ENCODE measurements at regions not wholly inside any gene's neighbourhood (a gene's known extent, or its start where the extent isn't known, plus 50 kb on each side); places are given as distances from the start of the nearest gene placed in this dataset.

- Histone ChIP-seq H3K4me1 (ENCODE audit: control insufficient read depth, low read length) (no peaks in the 10 kb centered on the region), H3K9me2 (replicated peaks; ENCODE audit: control insufficient read depth, low read length) (no peaks in the 10 kb centered on the region), H3K36me3 (ENCODE audit: control insufficient read depth, low read length) (no peaks in the 10 kb centered on the region), H3K79me2 (ENCODE audit: control insufficient read depth, low read length) (no peaks in the 10 kb centered on the region), H3K27ac (ENCODE audit: low read depth, low read length) (no peak overlapping the region), H3K9me3 (ENCODE audit: control insufficient read depth, insufficient read depth, low read length) (no peaks in the 10 kb centered on the region), H3K27me3 (ENCODE audit: control insufficient read depth, low read length) (no peaks in the 10 kb centered on the region), H4K20me1 (ENCODE audit: control insufficient read depth, insufficient read depth, low read depth, low read length) (no peaks in the 10 kb centered on the region), H3K4me2 (ENCODE audit: low read length) (no peak overlapping the region), H3K4me3 (ENCODE audit: low read length) (no peak overlapping the region), H3F3A (ENCODE audit: control insufficient read depth, insufficient read depth) (no peaks in the 10 kb centered on the region)
- TF ChIP-seq CTCF (IDR thresholded peaks at IDR 0.05; ENCODE audit: low read depth, low read length, poor library complexity, severe bottlenecking) = no peak
- TF ChIP-seq EZH2phosphoT487 (IDR thresholded peaks at IDR 0.05; ENCODE audit: borderline replicate concordance, low read length) = no peak
These were observed 836.0 kb downstream of the JRKL start for GRCh38 chr11:97225794-97226193.

GRCh38 chr11:97229936-97230335 is 840.1 kb downstream of the JRKL start:
- no peaks in the 10 kb centered on the region for H3K9me3 ChIP-seq (ENCODE audit: control insufficient read depth, insufficient read depth, low read length)
- H3K36me3 ChIP-seq (ENCODE audit: control insufficient read depth, low read length) = no peaks in the 10 kb centered on the region
- no peaks in the 10 kb centered on the region for H4K20me1 ChIP-seq (ENCODE audit: control insufficient read depth, insufficient read depth, low read depth, low read length)
- no peak for TF ChIP-seq CTCF (IDR thresholded peaks at IDR 0.05; ENCODE audit: low read depth, low read length, poor library complexity, severe bottlenecking)
- no peak for TF ChIP-seq EZH2phosphoT487 (IDR thresholded peaks at IDR 0.05; ENCODE audit: borderline replicate concordance, low read length)
- H3K27ac ChIP-seq (ENCODE audit: low read depth, low read length) = no peak overlapping the region
- no peaks in the 10 kb centered on the region for H3K9me2 ChIP-seq (replicated peaks; ENCODE audit: control insufficient read depth, low read length)
- no peaks in the 10 kb centered on the region for H3K79me2 ChIP-seq (ENCODE audit: control insufficient read depth, low read length)
- H3K4me1 ChIP-seq (ENCODE audit: control insufficient read depth, low read length) = no peaks in the 10 kb centered on the region
- H3F3A ChIP-seq (ENCODE audit: control insufficient read depth, insufficient read depth) = no peaks in the 10 kb centered on the region
- H3K27me3 ChIP-seq (ENCODE audit: control insufficient read depth, low read length) = no peaks in the 10 kb centered on the region
- H3K4me3 ChIP-seq (ENCODE audit: low read length) = no peak overlapping the region
- H3K4me2 ChIP-seq (ENCODE audit: low read length) = no peak overlapping the region

GRCh38 chr11:97231231-97231630 is 841.4 kb downstream of the JRKL start:
- H3K9me3 ChIP-seq (ENCODE audit: control insufficient read depth, insufficient read depth, low read length) = no peaks in the 10 kb centered on the region
- no peak overlapping the region for H3K4me3 ChIP-seq (ENCODE audit: low read length)
- H3K27me3 ChIP-seq (ENCODE audit: control insufficient read depth, low read length) = no peaks in the 10 kb centered on the region
- TF ChIP-seq CTCF (IDR thresholded peaks at IDR 0.05; ENCODE audit: low read depth, low read length, poor library complexity, severe bottlenecking) = no peak
- TF ChIP-seq EZH2phosphoT487 (IDR thresholded peaks at IDR 0.05; ENCODE audit: borderline replicate concordance, low read length) = no peak
- no peak overlapping the region for H3K27ac ChIP-seq (ENCODE audit: low read depth, low read length)
- no peaks in the 10 kb centered on the region for H3K9me2 ChIP-seq (replicated peaks; ENCODE audit: control insufficient read depth, low read length)
- no peak overlapping the region for H3K4me2 ChIP-seq (ENCODE audit: low read length)
- H3K36me3 ChIP-seq (ENCODE audit: control insufficient read depth, low read length) = no peaks in the 10 kb centered on the region
- no peaks in the 10 kb centered on the region for H3K79me2 ChIP-seq (ENCODE audit: control insufficient read depth, low read length)
- H3F3A ChIP-seq (ENCODE audit: control insufficient read depth, insufficient read depth) = no peaks in the 10 kb centered on the region
- H4K20me1 ChIP-seq (ENCODE audit: control insufficient read depth, insufficient read depth, low read depth, low read length) = no peaks in the 10 kb centered on the region
- no peaks in the 10 kb centered on the region for H3K4me1 ChIP-seq (ENCODE audit: control insufficient read depth, low read length)

GRCh38 chr11:97234016-97234415 is 844.2 kb downstream of the JRKL start:
- Histone ChIP-seq H3K79me2 (ENCODE audit: control insufficient read depth, low read length) (no peaks in the 10 kb centered on the region), H3K9me3 (ENCODE audit: control insufficient read depth, insufficient read depth, low read length) (no peaks in the 10 kb centered on the region), H3K4me2 (ENCODE audit: low read length) (no peak overlapping the region)

More at GRCh38 chr11:97234016-97234415, 844.2 kb downstream of the JRKL start:
- TF ChIP-seq EZH2phosphoT487 (IDR thresholded peaks at IDR 0.05; ENCODE audit: borderline replicate concordance, low read length) (no peak), CTCF (IDR thresholded peaks at IDR 0.05; ENCODE audit: low read depth, low read length, poor library complexity, severe bottlenecking) (no peak)
- H3K36me3 ChIP-seq (ENCODE audit: control insufficient read depth, low read length) = no peaks in the 10 kb centered on the region
- no peaks in the 10 kb centered on the region for H3K27me3 ChIP-seq (ENCODE audit: control insufficient read depth, low read length)
- H3K4me1 ChIP-seq (ENCODE audit: control insufficient read depth, low read length) = no peaks in the 10 kb centered on the region
- H3K27ac ChIP-seq (ENCODE audit: low read depth, low read length) = no peak overlapping the region
- H4K20me1 ChIP-seq (ENCODE audit: control insufficient read depth, insufficient read depth, low read depth, low read length) = no peaks in the 10 kb centered on the region
- no peaks in the 10 kb centered on the region for H3F3A ChIP-seq (ENCODE audit: control insufficient read depth, insufficient read depth)
- H3K4me3 ChIP-seq (ENCODE audit: low read length) = no peak overlapping the region
- H3K9me2 ChIP-seq (replicated peaks; ENCODE audit: control insufficient read depth, low read length) = no peaks in the 10 kb centered on the region
